ENCODE measurements at regions not wholly inside any gene's neighbourhood (a gene's known extent, or its start where the extent isn't known, plus 50 kb on each side); places are given as distances from the start of the nearest gene placed in this dataset.

- no peaks in the 10 kb centered on the region for H3K27me3 ChIP-seq
- no peak overlapping the region for H3K4me3 ChIP-seq (ENCODE audit: low read depth in 1 of 2, low read length in 1 of 2)
- no peaks in the 10 kb centered on the region for H3K9me3 ChIP-seq
- no peak for TF ChIP-seq CTCF (IDR thresholded peaks at IDR 0.05)
- H3K36me3 ChIP-seq, result no peaks in the 10 kb centered on the region
- no peak overlapping the region for H3K27ac ChIP-seq
- no peaks in the 10 kb centered on the region for H3K4me1 ChIP-seq (ENCODE audit: control insufficient read depth in 1 of 2, insufficient read depth in 1 of 2, low read depth in 1 of 2, low read length in 1 of 2)
These were observed 1963.4 kb upstream of the FLRT2 start for GRCh38 chr14:83566567-83566966.

GRCh38 chr14:83568141-83568540 lies 1961.8 kb upstream of the FLRT2 start:
- no peaks in the 10 kb centered on the region for H3K4me1 ChIP-seq (ENCODE audit: control insufficient read depth in 1 of 2, insufficient read depth in 1 of 2, low read depth in 1 of 2, low read length in 1 of 2)
- no peaks in the 10 kb centered on the region for H3K9me3 ChIP-seq
- no peak overlapping the region for H3K27ac ChIP-seq
- H3K36me3 ChIP-seq, result no peaks in the 10 kb centered on the region
- TF ChIP-seq CTCF (IDR thresholded peaks at IDR 0.05), result no peak
- no peak overlapping the region for H3K4me3 ChIP-seq (ENCODE audit: low read depth in 1 of 2, low read length in 1 of 2)
- H3K27me3 ChIP-seq, result no peaks in the 10 kb centered on the region

GRCh38 chr14:83575301-83575700 lies 1954.6 kb upstream of the FLRT2 start:
- Histone ChIP-seq H3K27me3 (no peaks in the 10 kb centered on the region), H3K4me3 (ENCODE audit: low read depth in 1 of 2, low read length in 1 of 2) (no peak overlapping the region), H3K27ac (no peak overlapping the region), H3K4me1 (ENCODE audit: control insufficient read depth in 1 of 2, insufficient read depth in 1 of 2, low read depth in 1 of 2, low read length in 1 of 2) (no peaks in the 10 kb centered on the region), H3K9me3 (no peaks in the 10 kb centered on the region), H3K36me3 (no peaks in the 10 kb centered on the region)
- no peak for TF ChIP-seq CTCF (IDR thresholded peaks at IDR 0.05)

- Histone ChIP-seq H3K4me3 (ENCODE audit: low read depth in 1 of 2, low read length in 1 of 2) (no peak overlapping the region), H3K27ac (no peak overlapping the region), H3K4me1 (ENCODE audit: control insufficient read depth in 1 of 2, insufficient read depth in 1 of 2, low read depth in 1 of 2, low read length in 1 of 2) (no peaks in the 10 kb centered on the region), H3K27me3 (no peaks in the 10 kb centered on the region), H3K36me3 (no peaks in the 10 kb centered on the region), H3K9me3 (no peaks in the 10 kb centered on the region)
- TF ChIP-seq CTCF (IDR thresholded peaks at IDR 0.05), result no peak
These were observed 1946.7 kb upstream of the FLRT2 start for GRCh38 chr14:83583201-83583600.

DNA sequence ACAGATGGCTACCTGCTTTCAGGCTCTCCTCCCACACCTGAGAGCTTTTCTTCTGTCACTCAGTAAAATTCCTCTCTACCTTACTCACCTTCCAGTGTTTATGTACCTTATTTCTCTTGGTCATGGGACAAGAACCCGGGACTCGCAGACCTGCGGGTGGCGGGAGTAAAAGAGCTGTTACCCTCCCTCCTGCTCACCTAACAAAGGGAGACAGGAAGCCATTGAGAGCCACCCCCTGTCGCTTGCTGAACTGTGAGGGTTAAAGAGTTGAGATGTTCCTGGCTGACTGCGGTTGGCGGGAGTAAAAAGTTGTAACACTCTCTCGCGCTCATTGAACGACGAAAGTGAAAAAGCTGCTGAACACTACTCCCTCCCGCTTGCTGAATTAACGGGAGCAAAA lies 1935.1 kb upstream of the FLRT2 start:
- TF ChIP-seq CTCF (IDR thresholded peaks at IDR 0.05), result no peak
- no peaks in the 10 kb centered on the region for H3K4me1 ChIP-seq (ENCODE audit: control insufficient read depth in 1 of 2, insufficient read depth in 1 of 2, low read depth in 1 of 2, low read length in 1 of 2)
- no peaks in the 10 kb centered on the region for H3K36me3 ChIP-seq
- H3K9me3 ChIP-seq, result no peaks in the 10 kb centered on the region
- H3K4me3 ChIP-seq (ENCODE audit: low read depth in 1 of 2, low read length in 1 of 2), result no peak overlapping the region
- no peak overlapping the region for H3K27ac ChIP-seq
- no peaks in the 10 kb centered on the region for H3K27me3 ChIP-seq

DNA sequence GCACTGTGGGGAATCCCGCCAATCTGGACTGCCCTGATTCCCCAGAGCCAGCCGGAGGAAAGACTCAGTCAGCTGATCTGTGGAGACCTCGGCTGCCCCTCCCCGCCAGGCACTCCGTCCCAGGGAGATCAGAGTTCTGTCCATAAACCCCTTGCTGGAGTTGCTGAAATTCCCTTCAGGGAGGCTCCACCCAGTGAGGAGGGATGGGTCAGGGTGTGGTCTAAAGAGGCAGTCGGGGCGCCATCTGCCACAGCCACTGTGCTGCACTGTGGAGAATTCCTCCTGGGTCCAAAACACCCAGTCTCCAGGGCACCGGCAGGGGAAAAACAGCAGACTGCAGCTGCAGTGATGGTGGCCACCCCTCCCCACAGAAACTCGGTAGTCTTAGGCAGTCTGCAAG lies 1922.3 kb upstream of the FLRT2 start:
- TF ChIP-seq CTCF (IDR thresholded peaks at IDR 0.05), result no peak
- no peaks in the 10 kb centered on the region for H3K4me1 ChIP-seq (ENCODE audit: control insufficient read depth in 1 of 2, insufficient read depth in 1 of 2, low read depth in 1 of 2, low read length in 1 of 2)
- no peaks in the 10 kb centered on the region for H3K9me3 ChIP-seq
- H3K36me3 ChIP-seq, result no peaks in the 10 kb centered on the region
- no peak overlapping the region for H3K27ac ChIP-seq
- no peak overlapping the region for H3K4me3 ChIP-seq (ENCODE audit: low read depth in 1 of 2, low read length in 1 of 2)
- no peaks in the 10 kb centered on the region for H3K27me3 ChIP-seq
